ENCODE measurements at regions not wholly inside any gene's neighbourhood (a gene's known extent, or its start where the extent isn't known, plus 50 kb on each side); places are given as distances from the start of the nearest gene placed in this dataset.
"Not testable (repeated sequence)": the region's sequence is repeated elsewhere in the genome, so short reads cannot be mapped to it uniquely, and the experiment has no call there.

DNA sequence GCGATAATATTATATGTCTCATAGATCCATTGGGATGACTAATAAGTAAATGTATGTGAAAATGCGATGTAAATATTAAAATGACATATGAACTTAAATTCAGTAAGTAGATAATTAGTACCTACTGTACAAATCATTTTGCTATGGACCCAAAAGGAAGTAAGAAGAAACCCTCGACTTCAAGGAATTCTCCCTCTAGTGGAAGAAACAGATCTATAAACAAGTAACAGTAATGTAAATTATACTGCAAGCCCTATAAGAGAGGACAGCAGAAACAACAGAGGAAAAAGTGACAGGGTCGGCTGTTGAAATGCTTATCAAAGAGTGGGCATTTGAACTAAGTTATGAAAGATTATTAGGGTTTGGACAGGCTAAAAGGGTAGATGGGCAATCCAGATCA, 320.3 kb downstream of the DMAC1 start:
- no peak for DNase-seq (ENCODE audit: low read depth, low spot score)

GRCh38 chr9:7478646-7479045, 320.9 kb downstream of the DMAC1 start:
- DNase-seq (ENCODE audit: low read depth, low spot score): no peak

DNA sequence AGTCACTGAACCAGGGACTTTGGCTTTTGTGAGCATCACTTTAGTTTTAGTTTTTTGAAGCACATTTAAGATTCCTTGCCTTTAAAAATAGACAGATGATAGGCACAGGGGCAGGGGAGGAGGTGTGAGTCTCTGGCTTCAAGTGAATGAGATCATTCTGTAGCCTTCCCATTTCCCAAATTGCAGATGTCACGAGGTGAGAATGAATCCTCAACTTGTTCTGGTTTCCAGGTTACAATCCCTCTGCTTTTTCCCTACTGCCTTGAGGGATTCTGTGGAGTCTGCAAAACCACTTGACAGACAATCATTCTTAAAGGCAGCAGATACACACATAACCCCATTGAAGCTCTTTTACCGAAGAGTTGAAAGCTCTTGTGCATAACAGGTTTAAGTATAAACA, 332.4 kb downstream of the DMAC1 start:
- DNase-seq (ENCODE audit: low read depth, low spot score): no peak

GRCh38 chr9:7461791-7462190, 337.8 kb downstream of the DMAC1 start:
- no peak for DNase-seq (ENCODE audit: low read depth, low spot score)

DNA sequence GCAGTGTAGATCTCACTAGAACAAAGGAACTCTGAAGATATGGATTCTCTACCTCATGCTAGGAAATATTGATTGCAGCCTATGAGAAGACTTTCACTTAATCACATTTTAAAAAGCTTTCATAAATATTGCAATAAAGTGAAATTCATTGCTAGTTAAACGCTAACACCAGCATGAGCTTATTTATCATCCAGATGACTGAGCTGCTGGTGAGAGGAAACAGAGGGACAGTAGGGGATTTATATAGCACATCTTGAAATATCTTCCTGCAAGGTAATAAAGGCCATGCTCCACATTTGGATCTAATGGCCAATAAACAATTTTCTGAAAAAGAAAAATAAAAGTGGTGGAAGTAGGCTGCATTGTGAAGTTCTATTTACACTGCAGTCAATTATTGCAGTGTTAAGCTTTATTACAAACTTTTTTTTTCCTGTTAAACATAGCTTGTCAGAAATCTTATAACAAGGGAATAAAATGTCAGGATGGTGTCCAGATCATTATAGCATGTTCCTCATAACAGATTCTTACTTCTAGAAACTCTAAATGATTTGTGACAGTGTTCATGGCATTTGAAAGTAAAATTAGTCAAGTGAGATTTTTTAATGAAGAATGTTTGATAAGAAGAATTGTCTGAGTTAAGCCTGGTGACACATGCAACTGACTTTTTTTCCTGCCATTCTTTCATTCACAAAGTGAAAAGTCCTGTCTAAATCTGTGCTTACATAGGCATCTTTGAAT, 342.6 kb downstream of the DMAC1 start:
- no peak for DNase-seq (ENCODE audit: low read depth, low spot score)

GRCh38 chr9:7456377-7456776, 343.2 kb downstream of the DMAC1 start:
- DNase-seq (ENCODE audit: low read depth, low spot score): no peak

- no peak for DNase-seq (ENCODE audit: low read depth, low spot score)
Observed at GRCh38 chr9:7454624-7455023, 345.0 kb downstream of the DMAC1 start.

- no peak for DNase-seq (ENCODE audit: low read depth, low spot score)
Observed at GRCh38 chr9:7452378-7452777, 347.2 kb downstream of the DMAC1 start.

DNA sequence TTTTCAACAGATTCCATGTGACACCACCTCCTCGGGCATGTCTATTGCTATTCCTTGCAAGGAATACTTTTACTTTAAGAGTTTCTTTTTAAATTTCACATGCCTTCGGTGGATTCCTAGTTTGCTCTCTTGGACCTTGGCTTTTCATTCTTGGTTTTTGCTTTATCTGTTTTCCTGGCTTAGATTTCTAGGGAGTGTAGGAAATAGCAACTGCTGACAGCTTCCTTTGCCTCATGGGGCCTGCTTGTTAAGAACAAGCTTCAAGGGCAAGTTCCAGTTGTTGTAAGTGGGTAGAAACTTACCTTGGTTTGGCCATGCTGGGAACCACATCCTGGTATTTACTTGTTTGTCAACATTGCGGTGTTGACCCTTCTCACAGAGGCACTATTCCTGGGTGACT, 348.5 kb downstream of the DMAC1 start:
- no peak for DNase-seq (ENCODE audit: low read depth, low spot score)

GRCh38 chr9:7443541-7443940, 356.0 kb downstream of the DMAC1 start:
- DNase-seq (ENCODE audit: low read depth, low spot score): no peak

DNA sequence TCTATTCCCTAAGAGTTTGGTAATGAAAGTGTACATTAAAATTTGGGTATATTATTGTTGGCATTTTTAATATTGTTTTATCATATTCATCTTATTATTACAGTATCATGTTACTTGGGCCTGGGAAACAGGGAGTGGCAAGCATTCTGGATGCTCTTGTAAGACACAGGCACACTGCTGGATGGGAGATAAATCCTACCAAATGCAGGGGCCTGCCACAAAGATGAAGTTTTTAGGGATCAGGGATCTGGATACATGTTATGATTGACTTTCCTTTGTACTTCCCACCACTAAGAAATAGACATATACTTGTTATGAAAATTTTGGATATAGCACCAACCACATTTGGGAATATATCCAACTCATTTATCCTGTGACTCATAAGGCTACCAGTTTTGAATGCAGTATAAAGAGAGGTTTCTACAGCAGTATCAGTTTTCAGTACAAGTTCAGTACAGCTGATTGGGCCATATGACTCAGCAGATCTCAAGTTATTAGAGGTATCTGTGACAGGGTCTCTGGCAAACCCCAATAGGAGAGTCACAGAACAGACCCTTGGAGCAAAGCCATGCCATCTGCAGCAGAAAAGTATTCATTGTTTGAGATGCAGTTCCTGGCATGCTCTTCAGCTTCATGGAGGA, 360.1 kb downstream of the DMAC1 start:
- no peak for DNase-seq (ENCODE audit: low read depth, low spot score)

- no peak for DNase-seq (ENCODE audit: low read depth, low spot score)
Observed at GRCh38 chr9:7436754-7437153, 362.8 kb downstream of the DMAC1 start.

DNA sequence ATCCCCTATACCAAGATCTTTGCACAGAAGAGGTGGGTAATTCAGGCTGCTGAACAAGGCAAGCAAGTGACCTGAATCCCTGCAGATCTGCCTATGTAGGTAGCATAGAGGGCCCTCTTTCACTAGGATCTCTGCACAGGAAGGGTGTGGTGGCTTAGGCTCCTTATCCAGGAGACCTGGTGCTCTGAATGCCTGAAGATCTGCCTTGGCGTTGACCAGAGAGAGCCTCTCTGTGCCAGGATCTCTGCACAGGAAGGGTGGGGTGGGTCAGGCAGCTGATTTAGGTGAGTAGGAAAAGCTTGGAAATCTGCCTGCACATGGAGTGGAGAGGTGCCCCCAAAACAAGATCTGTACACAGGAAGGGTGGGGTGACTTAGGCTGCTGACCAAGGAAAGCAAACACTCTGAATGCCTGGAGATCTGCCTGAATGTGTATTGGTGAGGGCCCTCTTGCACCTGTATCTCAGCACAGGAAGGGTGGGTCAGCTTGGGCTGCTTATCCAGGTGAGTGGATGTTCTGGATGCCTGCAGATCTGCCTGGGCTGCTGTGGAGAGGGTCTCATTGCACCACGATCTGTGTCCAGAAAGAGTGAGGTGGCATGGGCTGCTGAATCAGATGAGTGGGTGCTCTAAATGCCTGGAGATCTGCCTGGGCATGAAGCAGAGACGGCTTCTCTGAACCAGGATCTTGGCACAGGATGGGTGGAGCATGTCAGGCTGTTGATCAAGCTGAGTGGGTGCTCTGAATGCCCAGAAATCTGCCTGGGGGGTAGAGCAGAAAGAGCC, 365.9 kb downstream of the DMAC1 start:
- no peak for DNase-seq (ENCODE audit: low read depth, low spot score)

GRCh38 chr9:7432989-7433388, 366.6 kb downstream of the DMAC1 start:
- DNase-seq (ENCODE audit: low read depth, low spot score): no peak

- DNase-seq (ENCODE audit: low read depth, low spot score): not testable (repeated sequence)
Observed at GRCh38 chr9:7417397-7417796, 382.2 kb downstream of the DMAC1 start.

GRCh38 chr9:7415836-7416235, 383.7 kb downstream of the DMAC1 start:
- DNase-seq (ENCODE audit: low read depth, low spot score): no peak

DNA sequence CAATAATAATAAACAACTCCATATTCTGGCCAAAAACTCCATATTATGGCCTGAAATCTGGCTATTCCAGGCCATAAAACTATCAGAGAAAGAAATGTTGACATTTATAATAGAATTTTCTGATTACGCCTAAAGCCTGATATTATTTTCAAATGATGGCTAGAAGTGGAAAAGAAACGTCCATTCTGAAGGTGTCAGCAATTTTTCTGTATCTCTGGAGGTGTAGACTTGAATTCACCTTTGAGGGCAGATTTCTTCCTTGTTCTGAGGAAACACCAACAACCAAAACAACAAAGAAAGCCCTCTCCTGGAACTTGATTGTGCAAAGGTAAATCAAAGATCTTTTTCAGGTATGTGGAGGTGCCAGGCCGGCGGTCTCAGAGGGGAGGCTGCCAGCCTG, 390.7 kb downstream of the DMAC1 start:
- DNase-seq (ENCODE audit: low read depth, low spot score): no peak

GRCh38 chr9:7407246-7407645, 392.3 kb downstream of the DMAC1 start:
- no peak for DNase-seq (ENCODE audit: low read depth, low spot score)

GRCh38 chr9:7405924-7406604, 393.5 kb downstream of the DMAC1 start:
- no peak for DNase-seq (ENCODE audit: low read depth, low spot score)

GRCh38 chr9:7403839-7404487, 395.6 kb downstream of the DMAC1 start:
- DNase-seq (ENCODE audit: low read depth, low spot score): no peak

GRCh38 chr9:7403028-7403389, 396.6 kb downstream of the DMAC1 start:
- no peak for DNase-seq (ENCODE audit: low read depth, low spot score)

Measured in activated naive CD8-positive, alpha-beta T cell treated with anti-CD3 and anti-CD28 coated beads, Interleukin-2, amount 50 U/mL, for 16 hours (primary cell).